GM23248 (cell line): ENCODE measurements at regions not wholly inside any gene's neighbourhood (a gene's known extent, or its start where the extent isn't known, plus 50 kb on each side); places are given as distances from the start of the nearest gene placed in this dataset.

Source experiments
- EZH2 ChIP-seq: fragments of 200-600 bp; sonication (generic); IDR thresholded peaks from 2 replicates; pipeline ENCODE4 v1.6.1; 2018; ENCODE audit warnings: antibody characterized with exemption, mild to moderate bottlenecking; ENCODE audit not compliant: insufficient read depth, poor library complexity, severe bottlenecking
- EZH2phosphoT487 ChIP-seq: fragments of 200-600 bp; sonication (generic); IDR thresholded peaks from 2 replicates; pipeline ENCODE4 v1.6.1; 2018; ENCODE audit warnings: antibody characterized with exemption, moderate library complexity, mild to moderate bottlenecking, low read depth; ENCODE audit not compliant: insufficient read depth

GRCh38 chr3:101942356-101942755 lies 93.0 kb downstream of the NFKBIZ start:
- TF ChIP-seq EZH2phosphoT487 = no peak
- TF ChIP-seq EZH2 = no peak
